GM12878 (cell line): ENCODE measurements at regions not wholly inside any gene's neighbourhood (a gene's known extent, or its start where the extent isn't known, plus 50 kb on each side); places are given as distances from the start of the nearest gene placed in this dataset.
"Not testable (repeated sequence)": the region's sequence is repeated elsewhere in the genome, so short reads cannot be mapped to it uniquely, and the experiment has no call there.

Source experiments
- ATAC-seq: fragments of 200-7000 bp; cut with Tn5 transposase; 3 replicates; pipeline ENCODE4 v1.9.1; 2020; ENCODE audit warnings: mild to moderate bottlenecking, moderate library complexity
- BruUV-seq: library from RNA; stranded (reverse); fragments of 400-500 nt; replicated peaks from 2 replicates; lab custom pipeline; 2021; lab: Mats Ljungman, UMichigan
- CTCF ChIA-PET: fragments of 300-600 bp; sonication (Branson Sonifier 250); formaldehyde crosslinking; extraction: SDS; loops from one replicate; lab custom pipeline; 2021; ENCODE audit warnings: inconsistent platforms; lab: Yijun Ruan, JAX
- POLR2A ChIA-PET: fragments of 350-600 bp; formaldehyde crosslinking; extraction: SDS; loops from one replicate; lab custom pipeline; 2021; ENCODE audit warnings: inconsistent platforms; lab: Charles Lee
- RAD21 ChIA-PET: fragments of 300-600 bp; sonication (Branson Sonifier 250); formaldehyde crosslinking; loops from one replicate; lab custom pipeline; 2023; ENCODE audit warnings: antibody characterized with exemption; ENCODE audit not compliant: unreplicated experiment; lab: Charles Lee
- SMC1A ChIA-PET: fragments of 300-600 bp; sonication (Branson Sonifier 250); formaldehyde crosslinking; loops from one replicate; lab custom pipeline; 2023; ENCODE audit not compliant: unreplicated experiment, uncharacterized antibody; lab: Charles Lee
- DNase-seq: peaks from one replicate; pipeline ENCODE4 v3.0.0-alpha.2; 2011; ENCODE audit warnings: low read depth, low spot score
- FAIRE-seq: peaks from 3 replicates; lab custom pipeline; 2011; peaks lifted over from hg19 to GRCh38; lab: Jason Lieb, UNC
- H2AFZ ChIP-seq: 2 replicates; pipeline ENCODE4 v1.6.0; 2011; ENCODE audit warnings: low read depth, low read length, control low read depth; ENCODE audit not compliant: control insufficient read depth
- H3K27ac ChIP-seq: 2 replicates; pipeline ENCODE4 v1.5.1; 2011; ENCODE audit warnings: control low read depth; ENCODE audit not compliant: control insufficient read depth, insufficient read depth
- H3K27me3 ChIP-seq, 2 experiments: replicated peaks in 1 of 2; 2 replicates each; pipeline versions ENCODE4 v1.6.0 to v1.6.1; 2011; ENCODE audit warnings: low read length in 1 of 2; ENCODE audit not compliant: control insufficient read depth in 2 of 2, insufficient read depth in 2 of 2
- H3K36me3 ChIP-seq, 2 experiments: 2 replicates each; pipeline ENCODE4 v1.5.1; 2011; ENCODE audit warnings: low read length in 1 of 2; ENCODE audit not compliant: control insufficient read depth in 2 of 2, insufficient read depth in 2 of 2
- H3K4me1 ChIP-seq: 2 replicates; pipeline ENCODE4 v1.6.1; 2011; ENCODE audit warnings: mild to moderate bottlenecking, low read length, moderate library complexity, mixed read lengths; ENCODE audit not compliant: control insufficient read depth, insufficient read depth
- H3K4me2 ChIP-seq: 2 replicates; pipeline ENCODE4 v1.6.0; 2011; ENCODE audit warnings: control low read depth; ENCODE audit not compliant: control insufficient read depth, insufficient read depth
- H3K4me3 ChIP-seq: fragments of 200-600 bp; sonication (generic); 2 replicates; pipeline ENCODE4 v1.5.1; 2016
- H3K79me2 ChIP-seq: 2 replicates; pipeline ENCODE4 v1.6.0; 2011; ENCODE audit warnings: low read length; ENCODE audit not compliant: control insufficient read depth, insufficient read depth
- H3K9ac ChIP-seq: 2 replicates; pipeline ENCODE4 v1.8.0; 2011; ENCODE audit warnings: low read length, control low read depth, mixed read lengths; ENCODE audit not compliant: control insufficient read depth, insufficient read depth
- H3K9me3 ChIP-seq: replicated peaks from 3 replicates; pipeline ENCODE4 v1.5.1; 2011; ENCODE audit warnings: mild to moderate bottlenecking, low read length; ENCODE audit not compliant: control insufficient read depth, insufficient read depth
- H4K20me1 ChIP-seq: 2 replicates; pipeline ENCODE4 v1.6.0; 2011; ENCODE audit not compliant: control insufficient read depth, insufficient read depth
- WGBS: methylation state at CpG from one replicate; pipeline ENCODE4 v1.1.6; 2016; ENCODE audit warnings: low lambda C conversion rate; ENCODE audit not compliant: insufficient replicate concordance, insufficient coverage; ENCODE audit errors: missing lambda C conversion rate; 5-methylcytosine and 5-hydroxymethylcytosine counted together
- in situ Hi-C: fragments of 300-500 bp; cut with MboI; formaldehyde crosslinking; loops from 9 replicates; pipeline ENCODE4 v1.14.3; 2018; ENCODE audit warnings: mixed read lengths
- intact Hi-C: fragments of 100-400 bp; cut with micrococcal nuclease; formaldehyde crosslinking; loops from one replicate; pipeline ENCODE4 v1.14.2; 2022; ENCODE audit not compliant: unreplicated experiment
- TF ChIP-seq, protein P1 (sequence below): fragments of 450-650 bp; IDR thresholded peaks from 2 replicates; pipeline ENCODE4 v1.6.1; 2017; ENCODE audit warnings: mild to moderate bottlenecking, moderate library complexity

DNA sequence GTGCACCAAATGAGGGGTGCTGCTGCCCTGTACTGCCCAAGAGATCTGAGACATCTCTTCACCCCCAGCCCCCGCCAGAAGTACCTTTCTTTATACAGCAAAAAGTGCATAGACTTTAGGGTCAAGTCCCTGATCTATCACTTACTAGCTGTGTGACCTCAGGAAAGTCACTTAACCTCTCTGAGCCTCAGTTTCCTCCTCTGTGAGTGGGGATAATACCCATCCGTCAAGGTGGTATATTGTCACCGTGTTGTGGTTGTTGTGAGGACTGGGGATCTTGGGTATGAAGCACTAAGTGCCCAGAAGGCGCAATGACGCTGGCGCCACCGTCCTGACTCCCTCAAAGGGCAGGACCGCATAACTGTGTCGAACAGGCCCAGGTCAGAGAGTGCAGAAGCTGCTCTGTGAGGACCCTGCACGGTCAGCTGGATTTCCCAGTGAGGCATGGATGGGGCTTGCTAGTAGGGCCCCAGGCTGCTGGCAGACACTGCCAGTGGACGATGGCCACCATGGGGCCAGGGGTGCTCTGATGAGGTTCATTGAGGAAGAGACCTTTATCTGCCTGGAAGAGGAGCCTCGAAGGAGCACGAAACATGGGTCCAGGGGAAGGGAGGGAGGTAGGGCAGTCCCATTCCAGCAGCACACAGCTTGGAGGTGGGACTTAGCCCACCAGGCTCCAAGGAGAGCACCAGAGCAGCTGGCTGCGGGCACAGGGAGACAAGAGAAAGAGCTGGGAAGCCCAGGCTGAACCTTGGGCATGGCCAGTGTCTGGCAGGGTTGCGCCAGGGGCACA, 61.8 kb upstream of the LAPTM4A start (continued):
- TF ChIP-seq, protein P1, sequence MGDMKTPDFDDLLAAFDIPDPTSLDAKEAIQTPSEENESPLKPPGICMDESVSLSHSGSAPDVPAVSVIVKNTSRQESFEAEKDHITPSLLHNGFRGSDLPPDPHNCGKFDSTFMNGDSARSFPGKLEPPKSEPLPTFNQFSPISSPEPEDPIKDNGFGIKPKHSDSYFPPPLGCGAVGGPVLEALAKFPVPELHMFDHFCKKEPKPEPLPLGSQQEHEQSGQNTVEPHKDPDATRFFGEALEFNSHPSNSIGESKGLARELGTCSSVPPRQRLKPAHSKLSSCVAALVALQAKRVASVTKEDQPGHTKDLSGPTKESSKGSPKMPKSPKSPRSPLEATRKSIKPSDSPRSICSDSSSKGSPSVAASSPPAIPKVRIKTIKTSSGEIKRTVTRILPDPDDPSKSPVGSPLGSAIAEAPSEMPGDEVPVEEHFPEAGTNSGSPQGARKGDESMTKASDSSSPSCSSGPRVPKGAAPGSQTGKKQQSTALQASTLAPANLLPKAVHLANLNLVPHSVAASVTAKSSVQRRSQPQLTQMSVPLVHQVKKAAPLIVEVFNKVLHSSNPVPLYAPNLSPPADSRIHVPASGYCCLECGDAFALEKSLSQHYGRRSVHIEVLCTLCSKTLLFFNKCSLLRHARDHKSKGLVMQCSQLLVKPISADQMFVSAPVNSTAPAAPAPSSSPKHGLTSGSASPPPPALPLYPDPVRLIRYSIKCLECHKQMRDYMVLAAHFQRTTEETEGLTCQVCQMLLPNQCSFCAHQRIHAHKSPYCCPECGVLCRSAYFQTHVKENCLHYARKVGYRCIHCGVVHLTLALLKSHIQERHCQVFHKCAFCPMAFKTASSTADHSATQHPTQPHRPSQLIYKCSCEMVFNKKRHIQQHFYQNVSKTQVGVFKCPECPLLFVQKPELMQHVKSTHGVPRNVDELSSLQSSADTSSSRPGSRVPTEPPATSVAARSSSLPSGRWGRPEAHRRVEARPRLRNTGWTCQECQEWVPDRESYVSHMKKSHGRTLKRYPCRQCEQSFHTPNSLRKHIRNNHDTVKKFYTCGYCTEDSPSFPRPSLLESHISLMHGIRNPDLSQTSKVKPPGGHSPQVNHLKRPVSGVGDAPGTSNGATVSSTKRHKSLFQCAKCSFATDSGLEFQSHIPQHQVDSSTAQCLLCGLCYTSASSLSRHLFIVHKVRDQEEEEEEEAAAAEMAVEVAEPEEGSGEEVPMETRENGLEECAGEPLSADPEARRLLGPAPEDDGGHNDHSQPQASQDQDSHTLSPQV, result no peak

DNA sequence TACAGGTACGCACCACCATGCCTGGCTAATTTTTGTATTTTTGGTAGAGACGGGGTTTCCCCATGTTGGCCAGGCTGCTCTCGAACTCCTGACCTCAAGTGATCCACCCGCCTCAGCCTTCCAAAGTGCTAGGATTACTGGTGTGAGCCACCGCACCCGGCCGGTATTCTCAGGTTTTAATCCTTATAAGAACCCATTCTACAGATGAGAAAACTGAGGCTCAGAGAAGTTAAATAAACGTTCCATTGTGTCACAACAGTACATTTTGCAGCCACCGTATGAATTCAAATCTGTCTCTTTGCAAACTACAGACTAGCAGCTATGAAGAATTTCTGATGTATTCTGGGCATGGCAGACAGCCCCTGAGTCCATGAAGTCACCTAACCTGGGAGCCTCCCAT, 60.9 kb upstream of the LAPTM4A start:
- H3K4me1 ChIP-seq, H4K20me1 ChIP-seq, H3K27ac ChIP-seq, H3K4me3 ChIP-seq, H3K36me3 ChIP-seq, H3K4me2 ChIP-seq, BruUV-seq, RAD21 ChIA-PET, intact Hi-C loops, SMC1A ChIA-PET, ATAC-seq, FAIRE-seq, H2AFZ ChIP-seq, H3K9ac ChIP-seq, H3K9me3 ChIP-seq, POLR2A ChIA-PET, H3K79me2 ChIP-seq, H3K27me3 ChIP-seq, in situ Hi-C loops, DNase-seq: not testable (repeated sequence)
- 69% methylated on average over 9 of the region's 9 CpGs for WGBS
- CTCF ChIA-PET, result interaction anchor here (0.9 kb wide), 1 partner anchor 24 kb away, joined by 4 read pairs; no protein-coding TSS in a partner anchor
